HG03280 (cell line): ENCODE measurements at regions not wholly inside any gene's neighbourhood (a gene's known extent, or its start where the extent isn't known, plus 50 kb on each side); places are given as distances from the start of the nearest gene placed in this dataset.

ENCODE experiments used
- ATAC-seq: cut with Tn5 transposase; IDR thresholded peaks from one replicate; pipeline ENCODE4 v1.9.1; 2021; ENCODE audit warnings: mild to moderate bottlenecking, moderate library complexity; ENCODE audit not compliant: unreplicated experiment

DNA sequence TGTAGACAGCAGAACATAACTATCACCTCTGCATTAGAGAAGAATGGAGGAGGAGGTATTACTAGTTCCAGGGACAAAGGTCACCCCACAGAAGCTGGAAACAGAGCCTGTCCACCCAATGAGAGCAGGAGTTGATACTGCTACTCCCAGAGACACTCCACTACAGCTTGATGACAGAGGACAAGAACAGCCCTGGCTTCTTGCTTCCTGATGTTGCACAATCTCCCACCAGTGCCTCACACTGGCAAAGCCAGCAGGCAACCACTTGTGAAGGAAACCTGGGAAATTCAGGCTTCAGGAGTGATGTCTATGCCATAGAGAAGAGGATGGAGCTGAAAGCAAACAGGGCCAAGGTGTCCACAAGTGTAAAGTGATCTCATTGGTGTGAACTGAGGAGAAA, 78.0 kb upstream of the POU1F1 start:
- no peak for ATAC-seq

DNA sequence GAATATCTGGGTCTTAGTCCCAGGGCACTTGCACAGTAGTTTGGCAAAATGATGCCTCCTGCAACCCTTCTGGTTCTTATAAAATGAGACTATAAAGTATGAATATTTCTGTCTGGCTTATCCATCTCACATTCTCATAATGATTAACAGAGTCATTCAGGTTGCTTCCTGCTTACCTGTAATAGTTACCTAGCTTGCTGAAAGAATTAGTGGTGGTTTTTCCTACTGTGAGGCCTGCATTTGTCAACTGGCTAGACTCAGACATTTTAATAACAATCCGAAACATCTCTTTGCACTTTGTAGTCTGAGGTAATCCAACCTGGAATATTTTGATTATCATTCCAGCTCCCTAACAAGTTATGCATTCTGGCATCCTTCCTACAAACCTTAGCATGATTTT, 75.6 kb upstream of the POU1F1 start:
- ATAC-seq: no peak

GRCh38 chr3:87350367-87351199, 74.2 kb upstream of the POU1F1 start:
- ATAC-seq: peak; percentile 97

DNA sequence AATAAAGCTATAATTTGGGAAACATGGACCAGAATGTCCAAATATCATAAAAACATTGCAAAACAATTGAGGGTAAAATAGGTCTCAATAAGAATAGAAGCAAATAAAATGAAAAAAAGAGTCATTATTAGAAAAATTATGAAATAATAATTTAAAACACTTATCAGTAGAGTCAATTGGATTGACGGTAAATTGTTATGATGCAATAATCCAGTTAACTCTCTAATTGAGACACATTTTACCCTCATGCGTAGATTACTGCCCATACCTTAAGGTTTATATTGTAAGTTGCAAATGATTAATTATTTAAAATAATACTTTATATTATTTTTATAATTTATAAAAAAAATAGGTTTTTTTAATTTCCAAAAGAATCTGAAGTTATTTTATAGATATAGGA, 73.4 kb upstream of the POU1F1 start:
- no peak for ATAC-seq

DNA sequence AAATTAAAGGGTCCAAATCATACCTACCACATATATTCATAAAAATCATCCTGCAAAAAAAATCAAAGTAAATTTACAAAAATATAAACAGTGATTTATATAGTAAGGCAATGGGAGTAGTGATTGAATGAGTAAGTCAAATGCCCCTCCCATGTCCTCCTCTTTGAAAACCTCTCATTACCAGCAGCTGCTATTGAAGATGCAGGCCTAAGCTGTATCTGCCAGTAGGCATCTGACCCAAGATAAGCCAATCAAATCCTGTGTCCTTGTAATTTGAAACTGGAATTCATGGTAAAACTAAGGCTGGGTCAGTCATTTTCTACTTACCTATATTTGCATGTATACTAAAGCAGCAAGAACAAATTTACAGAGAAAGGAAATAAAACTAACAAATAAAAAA, 60.4 kb upstream of the POU1F1 start:
- ATAC-seq: no peak

DNA sequence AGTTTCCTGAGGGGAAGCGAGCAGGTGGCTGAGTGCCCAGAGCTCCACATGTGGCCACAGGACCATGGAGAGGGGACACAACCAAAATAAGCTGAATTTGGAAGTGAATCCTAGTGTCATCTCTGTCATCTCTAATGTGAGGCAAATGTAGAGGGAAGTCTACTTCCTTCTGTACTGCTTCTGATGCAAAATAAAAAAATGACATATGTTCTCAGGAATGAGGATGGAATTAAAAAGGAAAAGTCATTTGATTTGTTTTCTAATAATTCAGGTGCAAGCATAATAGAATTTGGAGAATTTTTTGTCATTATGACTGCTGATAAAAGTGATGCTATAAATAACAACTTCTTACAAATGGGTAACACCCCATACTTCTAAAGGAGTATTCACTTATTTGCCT, 59.5 kb upstream of the POU1F1 start:
- ATAC-seq: no peak

DNA sequence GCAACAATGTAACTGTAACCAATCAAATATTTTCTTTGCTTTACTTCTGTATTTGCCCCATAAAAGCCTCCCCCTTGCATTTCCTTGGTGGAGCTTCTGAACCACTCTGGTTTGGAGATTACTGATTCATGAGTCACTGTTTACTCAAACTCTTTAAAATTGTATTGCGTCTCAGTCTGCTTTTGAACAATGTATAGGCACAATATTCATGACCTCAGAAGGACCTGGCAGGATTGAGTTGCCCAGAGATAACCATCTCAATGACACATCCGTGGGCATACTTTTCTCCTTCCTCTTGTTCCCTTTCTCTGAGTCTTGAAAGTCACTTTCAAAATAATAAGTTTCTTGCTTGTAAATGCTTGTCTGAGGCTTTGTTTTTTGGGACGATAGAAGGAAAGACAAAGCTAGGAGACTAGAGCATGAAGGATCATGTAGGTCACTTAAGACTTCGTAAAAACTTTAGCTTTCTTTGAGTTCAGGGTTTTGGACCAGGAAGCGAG, 57.1 kb upstream of the POU1F1 start:
- no peak for ATAC-seq

DNA sequence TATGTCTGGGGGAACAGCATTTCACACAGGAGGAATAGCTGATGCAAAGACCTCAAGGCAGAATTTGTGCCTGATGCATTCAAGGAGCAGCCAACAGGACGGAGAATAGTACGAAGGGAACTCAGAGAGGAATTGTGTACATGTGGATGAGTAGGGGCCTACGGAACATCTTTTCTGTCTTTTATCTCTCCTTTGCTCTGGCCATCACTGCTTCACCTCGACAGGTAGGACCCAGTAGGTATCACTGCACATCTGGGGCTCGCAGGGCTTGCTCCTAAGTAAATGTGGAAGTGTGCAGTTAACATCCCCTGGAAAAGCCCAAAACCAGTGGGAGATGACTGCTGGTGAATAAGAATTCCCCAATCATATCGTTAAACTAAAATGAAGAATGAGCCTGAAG, 56.4 kb upstream of the POU1F1 start:
- no peak for ATAC-seq

- no peak for ATAC-seq
Observed at GRCh38 chr3:87329065-87329464, 52.7 kb upstream of the POU1F1 start.
